ENCODE measurements at regions not wholly inside any gene's neighbourhood (a gene's known extent, or its start where the extent isn't known, plus 50 kb on each side); places are given as distances from the start of the nearest gene placed in this dataset.

- ChIA-PET CTCF (no interaction called here), POLR2A (ENCODE audit: low non-redundant PET) (no interaction called here)
- no peak for DNase-seq (ENCODE audit: low spot score)
- no peaks in the 10 kb centered on the region for H3K4me1 ChIP-seq (ENCODE audit: insufficient read depth, low read length, poor library complexity, severe bottlenecking)
- intact Hi-C loops (cut with micrococcal nuclease; ENCODE audit: unreplicated experiment): no loop called here
- H3K36me3 ChIP-seq (ENCODE audit: insufficient read depth, low read length, poor library complexity, severe bottlenecking): no peaks in the 10 kb centered on the region
- H3K9me3 ChIP-seq (ENCODE audit: low read depth, low read length, poor library complexity, severe bottlenecking): peaks cover 6% of the 10 kb centered on the region
- BruUV-seq (replicated peaks): no TSS peak
- no peak overlapping the region for H3K27ac ChIP-seq (ENCODE audit: low read depth, low read length, poor library complexity, severe bottlenecking)
- no peak for TF ChIP-seq EZH2 (IDR thresholded peaks at IDR 0.05; ENCODE audit: borderline replicate concordance, low read depth, low read length, poor library complexity, severe bottlenecking)
- H3K27me3 ChIP-seq (replicated peaks; ENCODE audit: insufficient read depth, low read depth, low read length, poor library complexity): no peaks in the 10 kb centered on the region
- no peak overlapping the region for H3K4me3 ChIP-seq (ENCODE audit: low read depth, low read length, poor library complexity, severe bottlenecking)
Measured at GRCh38 chr12:85609778-85610177, 226.4 kb downstream of the RASSF9 start.

- no peaks in the 10 kb centered on the region for H3K27me3 ChIP-seq (replicated peaks; ENCODE audit: insufficient read depth, low read depth, low read length, poor library complexity)
- no peaks in the 10 kb centered on the region for H3K36me3 ChIP-seq (ENCODE audit: insufficient read depth, low read length, poor library complexity, severe bottlenecking)
- no peak overlapping the region for H3K27ac ChIP-seq (ENCODE audit: low read depth, low read length, poor library complexity, severe bottlenecking)
- no peaks in the 10 kb centered on the region for H3K4me1 ChIP-seq (ENCODE audit: insufficient read depth, low read length, poor library complexity, severe bottlenecking)
- intact Hi-C loops (cut with micrococcal nuclease; ENCODE audit: unreplicated experiment): no loop called here
- TF ChIP-seq CTCF (conservative IDR thresholded peaks at IDR 0.05; ENCODE audit: low read depth, low read length): no peak
- no peak for TF ChIP-seq EZH2 (IDR thresholded peaks at IDR 0.05; ENCODE audit: borderline replicate concordance, low read depth, low read length, poor library complexity, severe bottlenecking)
- ChIA-PET POLR2A (ENCODE audit: low non-redundant PET) (no interaction called here), CTCF (no interaction called here)
- BruUV-seq (replicated peaks): no TSS peak
- peaks cover 6% of the 10 kb centered on the region for H3K9me3 ChIP-seq (ENCODE audit: low read depth, low read length, poor library complexity, severe bottlenecking)
- no peak overlapping the region for H3K4me3 ChIP-seq (ENCODE audit: low read depth, low read length, poor library complexity, severe bottlenecking)
- DNase-seq (ENCODE audit: low spot score): no peak
Measured at GRCh38 chr12:85610194-85610593, 226.0 kb downstream of the RASSF9 start.

- no TSS peak for BruUV-seq (replicated peaks)
- TF ChIP-seq EZH2 (IDR thresholded peaks at IDR 0.05; ENCODE audit: borderline replicate concordance, low read depth, low read length, poor library complexity, severe bottlenecking): no peak
- no peak for TF ChIP-seq CTCF (conservative IDR thresholded peaks at IDR 0.05; ENCODE audit: low read depth, low read length)
- H3K27ac ChIP-seq (ENCODE audit: low read depth, low read length, poor library complexity, severe bottlenecking): no peak overlapping the region
- intact Hi-C loops (cut with micrococcal nuclease; ENCODE audit: unreplicated experiment): no loop called here
- H3K9me3 ChIP-seq (ENCODE audit: low read depth, low read length, poor library complexity, severe bottlenecking): no peaks in the 10 kb centered on the region
- ChIA-PET POLR2A (ENCODE audit: low non-redundant PET) (no interaction called here), CTCF (no interaction called here)
- peaks cover 5% of the 10 kb centered on the region for H3K4me1 ChIP-seq (ENCODE audit: insufficient read depth, low read length, poor library complexity, severe bottlenecking)
- H3K27me3 ChIP-seq (replicated peaks; ENCODE audit: insufficient read depth, low read depth, low read length, poor library complexity): no peaks in the 10 kb centered on the region
- no peak overlapping the region for H3K4me3 ChIP-seq (ENCODE audit: low read depth, low read length, poor library complexity, severe bottlenecking)
- no peak for DNase-seq (ENCODE audit: low spot score)
- H3K36me3 ChIP-seq (ENCODE audit: insufficient read depth, low read length, poor library complexity, severe bottlenecking): no peaks in the 10 kb centered on the region
Measured at GRCh38 chr12:85616201-85616600, 220.0 kb downstream of the RASSF9 start.

GRCh38 chr12:85617307-85618091 is 218.7 kb downstream of the RASSF9 start:
- no peak for DNase-seq (ENCODE audit: low spot score)
- intact Hi-C loops (cut with micrococcal nuclease; ENCODE audit: unreplicated experiment): no loop called here
- no peaks in the 10 kb centered on the region for H3K27me3 ChIP-seq (replicated peaks; ENCODE audit: insufficient read depth, low read depth, low read length, poor library complexity)
- ChIA-PET CTCF (no interaction called here), POLR2A (ENCODE audit: low non-redundant PET) (interaction anchor here (0.7 kb wide), 1 partner anchor 12 kb away, joined by 3 read pairs; no protein-coding TSS in a partner anchor)
- H3K9me3 ChIP-seq (ENCODE audit: low read depth, low read length, poor library complexity, severe bottlenecking): no peaks in the 10 kb centered on the region
- H3K4me3 ChIP-seq (ENCODE audit: low read depth, low read length, poor library complexity, severe bottlenecking): no peak overlapping the region
- no peak overlapping the region for H3K27ac ChIP-seq (ENCODE audit: low read depth, low read length, poor library complexity, severe bottlenecking)
- H3K36me3 ChIP-seq (ENCODE audit: insufficient read depth, low read length, poor library complexity, severe bottlenecking): no peaks in the 10 kb centered on the region
- peaks cover 5% of the 10 kb centered on the region for H3K4me1 ChIP-seq (ENCODE audit: insufficient read depth, low read length, poor library complexity, severe bottlenecking)
- BruUV-seq (replicated peaks): no TSS peak
- no peak for TF ChIP-seq EZH2 (IDR thresholded peaks at IDR 0.05; ENCODE audit: borderline replicate concordance, low read depth, low read length, poor library complexity, severe bottlenecking)

All from A673 (cell line).